ENCODE measurements at regions not wholly inside any gene's neighbourhood (a gene's known extent, or its start where the extent isn't known, plus 50 kb on each side); places are given as distances from the start of the nearest gene placed in this dataset.
"Not testable (repeated sequence)": the region's sequence is repeated elsewhere in the genome, so short reads cannot be mapped to it uniquely, and the experiment has no call there.

- not testable (repeated sequence) for H3K9me3 ChIP-seq (ENCODE audit: low read length); H3K9me2 ChIP-seq (ENCODE audit: insufficient read depth, low read length); H3K27me3 ChIP-seq (ENCODE audit: insufficient read depth, low read depth, low read length); H3F3A ChIP-seq (ENCODE audit: insufficient read depth, low read length, poor library complexity, severe bottlenecking); H3K4me3 ChIP-seq (ENCODE audit: low read length); H4K20me1 ChIP-seq (ENCODE audit: insufficient read depth); H3K27ac ChIP-seq (ENCODE audit: low read length); H3K36me3 ChIP-seq (ENCODE audit: insufficient read depth, low read length); H3K79me2 ChIP-seq (replicated peaks; ENCODE audit: insufficient read depth, low read length); H3K4me2 ChIP-seq (ENCODE audit: low read length); H3K9ac ChIP-seq (ENCODE audit: low read length); H2AFZ ChIP-seq (ENCODE audit: low read depth, low read length)
These were observed 119.4 kb upstream of the FAM20C start for GRCh38 chr7:73058-73331.

- H4K20me1 ChIP-seq (ENCODE audit: insufficient read depth); H3K79me2 ChIP-seq (replicated peaks; ENCODE audit: insufficient read depth, low read length); H3K4me2 ChIP-seq (ENCODE audit: low read length); H3K9me3 ChIP-seq (ENCODE audit: low read length); H3K4me3 ChIP-seq (ENCODE audit: low read length); H3K27me3 ChIP-seq (ENCODE audit: insufficient read depth, low read depth, low read length); H3F3A ChIP-seq (ENCODE audit: insufficient read depth, low read length, poor library complexity, severe bottlenecking); H3K27ac ChIP-seq (ENCODE audit: low read length); H3K36me3 ChIP-seq (ENCODE audit: insufficient read depth, low read length); H2AFZ ChIP-seq (ENCODE audit: low read depth, low read length); H3K9ac ChIP-seq (ENCODE audit: low read length); H3K9me2 ChIP-seq (ENCODE audit: insufficient read depth, low read length): not testable (repeated sequence)
These were observed 118.3 kb upstream of the FAM20C start for GRCh38 chr7:74008-74540.

- H3K9me2 ChIP-seq (ENCODE audit: insufficient read depth, low read length); H2AFZ ChIP-seq (ENCODE audit: low read depth, low read length); H3K27me3 ChIP-seq (ENCODE audit: insufficient read depth, low read depth, low read length); H3K79me2 ChIP-seq (replicated peaks; ENCODE audit: insufficient read depth, low read length); H3K4me2 ChIP-seq (ENCODE audit: low read length); H3K27ac ChIP-seq (ENCODE audit: low read length); H3K9ac ChIP-seq (ENCODE audit: low read length); H4K20me1 ChIP-seq (ENCODE audit: insufficient read depth); H3K36me3 ChIP-seq (ENCODE audit: insufficient read depth, low read length); H3F3A ChIP-seq (ENCODE audit: insufficient read depth, low read length, poor library complexity, severe bottlenecking); H3K9me3 ChIP-seq (ENCODE audit: low read length); H3K4me3 ChIP-seq (ENCODE audit: low read length): not testable (repeated sequence)
These were observed 116.9 kb upstream of the FAM20C start for GRCh38 chr7:75511-75910.

GRCh38 chr7:76202-76601 is 116.2 kb upstream of the FAM20C start:
- H4K20me1 ChIP-seq (ENCODE audit: insufficient read depth); H3K9me3 ChIP-seq (ENCODE audit: low read length); H3K9me2 ChIP-seq (ENCODE audit: insufficient read depth, low read length): not testable (repeated sequence)

GRCh38 chr7:76829-77395 is 115.5 kb upstream of the FAM20C start:
- H4K20me1 ChIP-seq (ENCODE audit: insufficient read depth), result not testable (repeated sequence)

More at GRCh38 chr7:76202-76601, 116.2 kb upstream of the FAM20C start:
- not testable (repeated sequence) for H3K27ac ChIP-seq (ENCODE audit: low read length); H3K36me3 ChIP-seq (ENCODE audit: insufficient read depth, low read length); H3F3A ChIP-seq (ENCODE audit: insufficient read depth, low read length, poor library complexity, severe bottlenecking); H3K79me2 ChIP-seq (replicated peaks; ENCODE audit: insufficient read depth, low read length); H3K9ac ChIP-seq (ENCODE audit: low read length); H2AFZ ChIP-seq (ENCODE audit: low read depth, low read length); H3K4me3 ChIP-seq (ENCODE audit: low read length); H3K4me2 ChIP-seq (ENCODE audit: low read length); H3K27me3 ChIP-seq (ENCODE audit: insufficient read depth, low read depth, low read length)

GRCh38 chr7:78862-79261 is 113.5 kb upstream of the FAM20C start:
- H3F3A ChIP-seq (ENCODE audit: insufficient read depth, low read length, poor library complexity, severe bottlenecking); H3K9me3 ChIP-seq (ENCODE audit: low read length); H3K4me3 ChIP-seq (ENCODE audit: low read length); H2AFZ ChIP-seq (ENCODE audit: low read depth, low read length); H3K9ac ChIP-seq (ENCODE audit: low read length); H3K36me3 ChIP-seq (ENCODE audit: insufficient read depth, low read length); H4K20me1 ChIP-seq (ENCODE audit: insufficient read depth); H3K79me2 ChIP-seq (replicated peaks; ENCODE audit: insufficient read depth, low read length); H3K27ac ChIP-seq (ENCODE audit: low read length); H3K9me2 ChIP-seq (ENCODE audit: insufficient read depth, low read length); H3K27me3 ChIP-seq (ENCODE audit: insufficient read depth, low read depth, low read length); H3K4me2 ChIP-seq (ENCODE audit: low read length): not testable (repeated sequence)

More at GRCh38 chr7:76829-77395, 115.5 kb upstream of the FAM20C start:
- H3F3A ChIP-seq (ENCODE audit: insufficient read depth, low read length, poor library complexity, severe bottlenecking); H3K27me3 ChIP-seq (ENCODE audit: insufficient read depth, low read depth, low read length); H3K4me2 ChIP-seq (ENCODE audit: low read length); H2AFZ ChIP-seq (ENCODE audit: low read depth, low read length); H3K27ac ChIP-seq (ENCODE audit: low read length); H3K4me3 ChIP-seq (ENCODE audit: low read length); H3K79me2 ChIP-seq (replicated peaks; ENCODE audit: insufficient read depth, low read length); H3K36me3 ChIP-seq (ENCODE audit: insufficient read depth, low read length); H3K9me3 ChIP-seq (ENCODE audit: low read length); H3K9me2 ChIP-seq (ENCODE audit: insufficient read depth, low read length); H3K9ac ChIP-seq (ENCODE audit: low read length): not testable (repeated sequence)

- H3K27me3 ChIP-seq (ENCODE audit: insufficient read depth, low read depth, low read length); H4K20me1 ChIP-seq (ENCODE audit: insufficient read depth); H3K27ac ChIP-seq (ENCODE audit: low read length); H3K9me2 ChIP-seq (ENCODE audit: insufficient read depth, low read length); H3K4me3 ChIP-seq (ENCODE audit: low read length); H3K79me2 ChIP-seq (replicated peaks; ENCODE audit: insufficient read depth, low read length); H3K4me2 ChIP-seq (ENCODE audit: low read length); H3F3A ChIP-seq (ENCODE audit: insufficient read depth, low read length, poor library complexity, severe bottlenecking); H3K9ac ChIP-seq (ENCODE audit: low read length); H2AFZ ChIP-seq (ENCODE audit: low read depth, low read length); H3K36me3 ChIP-seq (ENCODE audit: insufficient read depth, low read length); H3K9me3 ChIP-seq (ENCODE audit: low read length): not testable (repeated sequence)
These were observed 112.8 kb upstream of the FAM20C start for GRCh38 chr7:79400-80055.

Data from neural cell (in vitro differentiated cells).